RWPE2 (cell line): ENCODE measurements at regions not wholly inside any gene's neighbourhood (a gene's known extent, or its start where the extent isn't known, plus 50 kb on each side); places are given as distances from the start of the nearest gene placed in this dataset.

Source experiments
- ATAC-seq: fragments of 200-7000 bp; cut with Tn5 transposase; 3 replicates; pipeline ENCODE4 v1.9.1; 2021; ENCODE audit warnings: low read depth
- DNase-seq: peaks from one replicate; pipeline ENCODE4 v3.0.0-alpha.2; 2020; ENCODE audit warnings: low spot score
- H3K27ac ChIP-seq: fragments of 450-650 bp; 2 replicates; pipeline ENCODE4 v1.5.1; 2017; ENCODE audit warnings: mild to moderate bottlenecking; ENCODE audit not compliant: poor library complexity, severe bottlenecking
- H3K27me3 ChIP-seq: fragments of 250-450 bp; sonication (Bioruptor Pico); 2 replicates; pipeline ENCODE4 v1.5.1; 2021; ENCODE audit warnings: mild to moderate bottlenecking, moderate library complexity; ENCODE audit not compliant: insufficient read depth, poor library complexity, severe bottlenecking
- H3K36me3 ChIP-seq: fragments of 250-450 bp; sonication (Bioruptor Pico); 2 replicates; pipeline ENCODE4 v1.5.1; 2020; ENCODE audit warnings: low read depth, mild to moderate bottlenecking, moderate library complexity
- H3K4me1 ChIP-seq: fragments of 250-450 bp; sonication (Bioruptor Pico); 2 replicates; pipeline ENCODE4 v1.5.1; 2021; ENCODE audit warnings: mild to moderate bottlenecking, moderate library complexity; ENCODE audit not compliant: insufficient read depth, poor library complexity, severe bottlenecking
- H3K4me3 ChIP-seq: fragments of 250-450 bp; sonication (Bioruptor Pico); 2 replicates; pipeline ENCODE4 v1.5.1; 2021; ENCODE audit warnings: mild to moderate bottlenecking, moderate library complexity; ENCODE audit not compliant: severe bottlenecking
- H3K9me3 ChIP-seq: fragments of 250-450 bp; sonication (Bioruptor Pico); 2 replicates; pipeline ENCODE4 v1.5.1; 2021; ENCODE audit warnings: mild to moderate bottlenecking, moderate library complexity; ENCODE audit not compliant: severe bottlenecking
- TF ChIP-seq, protein P1 (sequence below): fragments of 450-650 bp; IDR thresholded peaks from one replicate; pipeline ENCODE4 v1.5.1; 2017; ENCODE audit warnings: mild to moderate bottlenecking, moderate library complexity; ENCODE audit not compliant: poor library complexity, severe bottlenecking

DNA sequence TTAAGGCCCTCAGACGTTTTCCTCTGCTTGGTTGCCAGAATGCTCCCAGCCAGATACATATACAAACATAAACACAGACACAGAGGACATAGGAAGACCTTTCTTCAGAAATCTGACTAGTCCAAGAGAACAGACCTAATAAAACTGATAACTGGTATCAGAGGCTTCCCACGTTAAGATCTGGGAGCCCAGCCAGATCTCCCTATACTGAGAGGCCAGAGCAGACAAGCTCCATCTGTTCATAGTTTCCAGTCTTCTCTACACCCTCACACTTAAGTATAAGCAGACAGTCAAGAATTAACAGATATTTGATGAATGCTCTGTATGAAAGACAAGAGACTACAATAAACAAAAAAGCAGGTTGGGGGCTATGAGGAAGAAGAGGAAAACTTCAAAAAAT, 240.5 kb upstream of the CHAC2 start:
- no peaks in the 10 kb centered on the region for H3K4me1 ChIP-seq
- no peaks in the 10 kb centered on the region for H3K27me3 ChIP-seq
- no peak overlapping the region for H3K4me3 ChIP-seq
- no peaks in the 10 kb centered on the region for H3K36me3 ChIP-seq
- no peak overlapping the region for H3K27ac ChIP-seq
- TF ChIP-seq, protein P1, sequence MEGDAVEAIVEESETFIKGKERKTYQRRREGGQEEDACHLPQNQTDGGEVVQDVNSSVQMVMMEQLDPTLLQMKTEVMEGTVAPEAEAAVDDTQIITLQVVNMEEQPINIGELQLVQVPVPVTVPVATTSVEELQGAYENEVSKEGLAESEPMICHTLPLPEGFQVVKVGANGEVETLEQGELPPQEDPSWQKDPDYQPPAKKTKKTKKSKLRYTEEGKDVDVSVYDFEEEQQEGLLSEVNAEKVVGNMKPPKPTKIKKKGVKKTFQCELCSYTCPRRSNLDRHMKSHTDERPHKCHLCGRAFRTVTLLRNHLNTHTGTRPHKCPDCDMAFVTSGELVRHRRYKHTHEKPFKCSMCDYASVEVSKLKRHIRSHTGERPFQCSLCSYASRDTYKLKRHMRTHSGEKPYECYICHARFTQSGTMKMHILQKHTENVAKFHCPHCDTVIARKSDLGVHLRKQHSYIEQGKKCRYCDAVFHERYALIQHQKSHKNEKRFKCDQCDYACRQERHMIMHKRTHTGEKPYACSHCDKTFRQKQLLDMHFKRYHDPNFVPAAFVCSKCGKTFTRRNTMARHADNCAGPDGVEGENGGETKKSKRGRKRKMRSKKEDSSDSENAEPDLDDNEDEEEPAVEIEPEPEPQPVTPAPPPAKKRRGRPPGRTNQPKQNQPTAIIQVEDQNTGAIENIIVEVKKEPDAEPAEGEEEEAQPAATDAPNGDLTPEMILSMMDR, result no peak
- no peak for ATAC-seq
- DNase-seq, result no peak
- H3K9me3 ChIP-seq, result no peaks in the 10 kb centered on the region

DNA sequence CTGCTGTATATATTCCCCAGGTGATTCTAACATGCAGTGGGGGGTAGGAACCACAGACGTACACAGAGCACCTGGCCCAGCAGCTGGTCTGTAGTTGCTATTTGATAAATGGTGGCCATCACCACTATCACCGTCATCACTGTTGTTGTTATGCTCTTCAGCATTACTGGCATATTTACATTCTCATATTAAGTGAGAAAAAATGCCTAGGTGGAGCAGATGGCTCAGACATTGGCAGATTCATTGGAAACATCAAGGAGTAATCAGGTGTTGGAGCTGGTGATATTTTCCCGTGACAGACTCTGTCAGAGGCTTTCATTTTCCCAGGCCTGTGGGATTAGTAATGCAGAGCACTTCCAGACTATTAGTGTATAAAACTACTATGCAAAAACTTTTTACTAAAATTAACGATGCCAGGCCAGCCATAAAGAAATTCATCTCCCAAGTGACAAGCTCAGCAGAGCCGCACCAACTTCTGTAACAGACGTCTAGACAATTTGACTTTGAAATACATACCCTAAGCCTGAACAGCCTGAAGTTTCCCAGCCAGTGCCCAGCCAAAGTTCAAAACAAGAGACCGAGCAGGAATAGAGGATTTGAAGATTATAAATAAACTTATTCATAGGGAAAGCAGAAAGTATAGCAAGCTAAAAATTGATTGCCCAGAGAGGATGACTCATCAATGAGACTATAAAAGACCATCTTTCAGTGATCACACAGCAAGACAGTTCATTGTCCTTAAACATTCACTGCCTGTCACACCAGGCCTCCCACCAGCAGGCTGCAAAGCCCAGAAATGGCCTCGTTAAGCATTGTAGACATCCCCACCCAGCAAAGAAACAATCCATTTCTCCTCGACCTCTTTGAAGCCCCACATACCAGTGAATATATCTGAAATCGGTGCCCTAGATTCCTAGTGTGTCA, 247.4 kb upstream of the CHAC2 start:
- H3K27ac ChIP-seq, result no peak overlapping the region
- no peak for DNase-seq

DNA sequence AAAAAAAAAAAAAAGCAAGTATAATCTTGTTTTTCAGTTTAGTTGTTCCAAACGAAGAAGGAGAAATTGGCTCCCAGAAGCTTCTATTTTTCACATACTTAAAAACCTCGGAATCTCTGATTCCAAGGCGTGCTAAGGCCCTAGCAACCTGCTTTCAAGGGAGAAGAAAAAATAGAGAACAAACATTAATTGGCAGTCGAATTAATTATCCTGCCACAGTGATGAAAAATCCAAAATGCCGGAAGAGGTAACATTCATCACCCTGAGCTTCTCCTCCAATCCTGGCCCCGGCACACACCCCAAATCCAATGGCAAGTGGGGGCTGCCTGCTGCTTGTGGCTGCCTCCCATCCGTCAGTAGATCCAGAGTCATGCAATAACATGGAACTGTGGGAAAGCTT, 250.2 kb upstream of the CHAC2 start:
- no peak overlapping the region for H3K4me3 ChIP-seq
- no peaks in the 10 kb centered on the region for H3K36me3 ChIP-seq
- H3K4me1 ChIP-seq, result peaks cover 3% of the 10 kb centered on the region
- no peaks in the 10 kb centered on the region for H3K9me3 ChIP-seq
- no peak overlapping the region for H3K27ac ChIP-seq
- TF ChIP-seq, protein P1, result no peak
- ATAC-seq (no peak), DNase-seq (no peak)
- no peaks in the 10 kb centered on the region for H3K27me3 ChIP-seq

More for the DNA sequence above, 247.4 kb upstream of the CHAC2 start:
- TF ChIP-seq, protein P1, result no peak
- no peaks in the 10 kb centered on the region for H3K27me3 ChIP-seq
- no peaks in the 10 kb centered on the region for H3K36me3 ChIP-seq
- no peak overlapping the region for H3K4me3 ChIP-seq
- no peak for ATAC-seq
- H3K4me1 ChIP-seq, result no peaks in the 10 kb centered on the region
- H3K9me3 ChIP-seq, result no peaks in the 10 kb centered on the region

DNA sequence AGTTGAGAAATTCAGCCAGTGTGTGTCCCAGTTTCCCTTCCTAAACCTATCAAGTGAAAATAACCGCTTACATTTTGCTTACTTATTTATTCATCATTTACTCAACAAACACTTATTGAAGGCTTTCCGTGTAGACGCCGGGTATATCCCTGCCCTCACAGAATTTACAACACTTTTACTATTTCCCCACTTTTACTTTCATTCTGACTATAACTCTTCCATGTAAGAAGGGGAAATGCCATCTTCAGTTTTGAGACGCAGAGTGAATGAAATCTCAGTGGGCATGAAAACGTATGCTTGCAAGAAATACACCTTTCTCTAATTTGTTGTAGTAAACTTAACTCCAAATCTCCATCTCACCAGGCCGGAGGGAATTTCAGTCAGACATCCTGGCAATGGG, 251.0 kb upstream of the CHAC2 start:
- H3K4me1 ChIP-seq, result peaks cover 4% of the 10 kb centered on the region
- no peaks in the 10 kb centered on the region for H3K9me3 ChIP-seq
- TF ChIP-seq, protein P1, result no peak
- H3K27me3 ChIP-seq, result no peaks in the 10 kb centered on the region
- H3K27ac ChIP-seq, result no peak overlapping the region
- DNase-seq (no peak), ATAC-seq (no peak)
- H3K4me3 ChIP-seq, result no peak overlapping the region
- no peaks in the 10 kb centered on the region for H3K36me3 ChIP-seq
